ENCODE measurements at regions not wholly inside any gene's neighbourhood (a gene's known extent, or its start where the extent isn't known, plus 50 kb on each side); places are given as distances from the start of the nearest gene placed in this dataset.

- intact Hi-C loops (cut with micrococcal nuclease), result no loop called here
- no peaks in the 10 kb centered on the region for H3K36me3 ChIP-seq (ENCODE audit: insufficient read depth, low read length)
- CTCF ChIA-PET (ENCODE audit: partially characterized antibody), result no interaction called here
- H3K4me1 ChIP-seq (ENCODE audit: insufficient read depth, low read length), result no peaks in the 10 kb centered on the region
- POLR2A ChIA-PET (ENCODE audit: partially characterized antibody), result no interaction called here
- H3K27me3 ChIP-seq (ENCODE audit: insufficient read depth, low read length), result no peaks in the 10 kb centered on the region
- Mint-ChIP-seq H3K36me3 (no peaks in the 10 kb centered on the region), H3K4me1 (no peaks in the 10 kb centered on the region), H3K9me3 (peaks cover 0 to 6% (median 3%) of the 10 kb centered on the region in 8 donors), H3K27me3 (no peaks in the 10 kb centered on the region), H3K4me3 (no peak overlapping the region), H3K27ac (no peak overlapping the region)
- DNase-seq, result no peak
- no peak overlapping the region for H3K4me3 ChIP-seq (ENCODE audit: low read length in 2 of 2)
- no peak overlapping the region for H3K27ac ChIP-seq (ENCODE audit: low read depth, low read length)
- H3K9me3 ChIP-seq (ENCODE audit: control insufficient read depth in 1 of 2, low read length in 2 of 2), result no peaks in the 10 kb centered on the region
Observed at GRCh38 chr2:198991431-198991830, 466.3 kb downstream of the SATB2 start.

- no peak for DNase-seq
Observed at GRCh38 chr2:198975779-198976178, 482.0 kb downstream of the SATB2 start.

GRCh38 chr2:198973785-198974184 lies 484.0 kb downstream of the SATB2 start:
- Mint-ChIP-seq H3K4me1 (no peaks in the 10 kb centered on the region), H3K9me3 (peaks cover 13 to 30% (median 19%) of the 10 kb centered on the region in 8 donors), H3K27me3 (no peaks in the 10 kb centered on the region), H3K4me3 (no peak overlapping the region), H3K36me3 (no peaks in the 10 kb centered on the region), H3K27ac (no peak overlapping the region)
- ChIA-PET CTCF (ENCODE audit: partially characterized antibody) (no interaction called here), POLR2A (ENCODE audit: partially characterized antibody) (no interaction called here)
- Histone ChIP-seq H3K27ac (ENCODE audit: low read depth, low read length) (no peak overlapping the region), H3K36me3 (ENCODE audit: insufficient read depth, low read length) (no peaks in the 10 kb centered on the region), H3K4me1 (ENCODE audit: insufficient read depth, low read length) (no peaks in the 10 kb centered on the region), H3K9me3 (ENCODE audit: control insufficient read depth in 1 of 2, low read length in 2 of 2) (no peaks in the 10 kb centered on the region), H3K27me3 (ENCODE audit: insufficient read depth, low read length) (no peaks in the 10 kb centered on the region), H3K4me3 (ENCODE audit: low read length in 2 of 2) (no peak overlapping the region)
- DNase-seq, result no peak
- intact Hi-C loops (cut with micrococcal nuclease), result no loop called here

More at GRCh38 chr2:198975779-198976178, 482.0 kb downstream of the SATB2 start:
- ChIA-PET CTCF (ENCODE audit: partially characterized antibody) (no interaction called here), POLR2A (ENCODE audit: partially characterized antibody) (no interaction called here)
- no peak overlapping the region for H3K4me3 Mint-ChIP-seq
- no peaks in the 10 kb centered on the region for H3K36me3 ChIP-seq (ENCODE audit: insufficient read depth, low read length)
- H3K27ac ChIP-seq (ENCODE audit: low read depth, low read length), result no peak overlapping the region
- no peaks in the 10 kb centered on the region for H3K27me3 Mint-ChIP-seq
- peaks cover 12 to 30% (median 19%) of the 10 kb centered on the region in 8 donors for H3K9me3 Mint-ChIP-seq
- H3K4me1 ChIP-seq (ENCODE audit: insufficient read depth, low read length), result no peaks in the 10 kb centered on the region
- no peak overlapping the region for H3K4me3 ChIP-seq (ENCODE audit: low read length in 2 of 2)
- H3K27ac Mint-ChIP-seq, result no peak overlapping the region
- intact Hi-C loops (cut with micrococcal nuclease), result no loop called here
- no peaks in the 10 kb centered on the region for H3K9me3 ChIP-seq (ENCODE audit: control insufficient read depth in 1 of 2, low read length in 2 of 2)
- no peaks in the 10 kb centered on the region for H3K36me3 Mint-ChIP-seq
- H3K27me3 ChIP-seq (ENCODE audit: insufficient read depth, low read length), result no peaks in the 10 kb centered on the region
- H3K4me1 Mint-ChIP-seq, result no peaks in the 10 kb centered on the region

GRCh38 chr2:198973181-198973580 lies 484.6 kb downstream of the SATB2 start:
- Mint-ChIP-seq H3K27me3 (no peaks in the 10 kb centered on the region), H3K9me3 (peaks cover 8 to 30% (median 19%) of the 10 kb centered on the region in 8 donors), H3K27ac (no peak overlapping the region), H3K4me3 (no peak overlapping the region), H3K4me1 (no peaks in the 10 kb centered on the region), H3K36me3 (no peaks in the 10 kb centered on the region)
- ChIA-PET CTCF (ENCODE audit: partially characterized antibody) (no interaction called here), POLR2A (ENCODE audit: partially characterized antibody) (no interaction called here)
- Histone ChIP-seq H3K36me3 (ENCODE audit: insufficient read depth, low read length) (no peaks in the 10 kb centered on the region), H3K4me1 (ENCODE audit: insufficient read depth, low read length) (no peaks in the 10 kb centered on the region), H3K27ac (ENCODE audit: low read depth, low read length) (no peak overlapping the region), H3K9me3 (ENCODE audit: control insufficient read depth in 1 of 2, low read length in 2 of 2) (no peaks in the 10 kb centered on the region), H3K27me3 (ENCODE audit: insufficient read depth, low read length) (no peaks in the 10 kb centered on the region), H3K4me3 (ENCODE audit: low read length in 2 of 2) (no peak overlapping the region)
- intact Hi-C loops (cut with micrococcal nuclease), result no loop called here
- DNase-seq, result no peak

GRCh38 chr2:198968545-198968944 lies 489.2 kb downstream of the SATB2 start:
- Histone ChIP-seq H3K4me3 (ENCODE audit: low read length in 2 of 2) (no peak overlapping the region), H3K4me1 (ENCODE audit: insufficient read depth, low read length) (no peaks in the 10 kb centered on the region), H3K27me3 (ENCODE audit: insufficient read depth, low read length) (no peaks in the 10 kb centered on the region), H3K36me3 (ENCODE audit: insufficient read depth, low read length) (no peaks in the 10 kb centered on the region), H3K27ac (ENCODE audit: low read depth, low read length) (no peak overlapping the region), H3K9me3 (ENCODE audit: control insufficient read depth in 1 of 2, low read length in 2 of 2) (no peaks in the 10 kb centered on the region)
- Mint-ChIP-seq H3K36me3 (no peaks in the 10 kb centered on the region), H3K4me3 (no peak overlapping the region), H3K4me1 (no peaks in the 10 kb centered on the region), H3K27me3 (no peaks in the 10 kb centered on the region), H3K9me3 (peaks cover 0 to 9% (median 3%) of the 10 kb centered on the region in 8 donors), H3K27ac (no peak overlapping the region)
- CTCF ChIA-PET (ENCODE audit: partially characterized antibody), result no interaction called here
- intact Hi-C loops (cut with micrococcal nuclease), result no loop called here
- DNase-seq, result no peak
- POLR2A ChIA-PET (ENCODE audit: partially characterized antibody), result no interaction called here

GRCh38 chr2:198966269-198966668 lies 491.5 kb downstream of the SATB2 start:
- Mint-ChIP-seq H3K4me3 (no peak overlapping the region), H3K9me3 (peaks cover 0 to 5% (median 1%) of the 10 kb centered on the region in 8 donors), H3K4me1 (no peaks in the 10 kb centered on the region), H3K27me3 (no peaks in the 10 kb centered on the region), H3K36me3 (no peaks in the 10 kb centered on the region), H3K27ac (no peak overlapping the region)
- DNase-seq, result no peak
- no peak overlapping the region for H3K4me3 ChIP-seq (ENCODE audit: low read length in 2 of 2)
- intact Hi-C loops (cut with micrococcal nuclease), result no loop called here
- no peaks in the 10 kb centered on the region for H3K36me3 ChIP-seq (ENCODE audit: insufficient read depth, low read length)
- POLR2A ChIA-PET (ENCODE audit: partially characterized antibody), result no interaction called here
- no peaks in the 10 kb centered on the region for H3K9me3 ChIP-seq (ENCODE audit: control insufficient read depth in 1 of 2, low read length in 2 of 2)
- CTCF ChIA-PET (ENCODE audit: partially characterized antibody), result no interaction called here
- no peak overlapping the region for H3K27ac ChIP-seq (ENCODE audit: low read depth, low read length)
- no peaks in the 10 kb centered on the region for H3K4me1 ChIP-seq (ENCODE audit: insufficient read depth, low read length)
- H3K27me3 ChIP-seq (ENCODE audit: insufficient read depth, low read length), result no peaks in the 10 kb centered on the region

GRCh38 chr2:198961547-198961946 lies 496.2 kb downstream of the SATB2 start:
- POLR2A ChIA-PET (ENCODE audit: partially characterized antibody), result no interaction called here

GRCh38 chr2:198957181-198957580 lies 500.6 kb downstream of the SATB2 start:
- Mint-ChIP-seq H3K4me1 (no peaks in the 10 kb centered on the region), H3K36me3 (no peaks in the 10 kb centered on the region), H3K9me3 (peaks cover 0 to 4% (median 0%) of the 10 kb centered on the region in 8 donors), H3K27ac (no peak overlapping the region), H3K4me3 (no peak overlapping the region), H3K27me3 (no peaks in the 10 kb centered on the region)
- ChIA-PET POLR2A (ENCODE audit: partially characterized antibody) (no interaction called here), CTCF (ENCODE audit: partially characterized antibody) (no interaction called here)
- Histone ChIP-seq H3K36me3 (ENCODE audit: insufficient read depth, low read length) (no peaks in the 10 kb centered on the region), H3K4me3 (ENCODE audit: low read length in 2 of 2) (no peak overlapping the region), H3K27me3 (ENCODE audit: insufficient read depth, low read length) (no peaks in the 10 kb centered on the region), H3K27ac (ENCODE audit: low read depth, low read length) (no peak overlapping the region), H3K9me3 (ENCODE audit: control insufficient read depth in 1 of 2, low read length in 2 of 2) (no peaks in the 10 kb centered on the region), H3K4me1 (ENCODE audit: insufficient read depth, low read length) (no peaks in the 10 kb centered on the region)
- intact Hi-C loops (cut with micrococcal nuclease), result no loop called here
- no peak for DNase-seq

More at GRCh38 chr2:198961547-198961946, 496.2 kb downstream of the SATB2 start:
- Histone ChIP-seq H3K27ac (ENCODE audit: low read depth, low read length) (no peak overlapping the region), H3K4me1 (ENCODE audit: insufficient read depth, low read length) (no peaks in the 10 kb centered on the region), H3K27me3 (ENCODE audit: insufficient read depth, low read length) (no peaks in the 10 kb centered on the region), H3K36me3 (ENCODE audit: insufficient read depth, low read length) (no peaks in the 10 kb centered on the region), H3K9me3 (ENCODE audit: control insufficient read depth in 1 of 2, low read length in 2 of 2) (no peaks in the 10 kb centered on the region), H3K4me3 (ENCODE audit: low read length in 2 of 2) (no peak overlapping the region)
- H3K9me3 Mint-ChIP-seq, result peaks cover 0 to 4% (median 1%) of the 10 kb centered on the region in 8 donors
- intact Hi-C loops (cut with micrococcal nuclease), result no loop called here
- CTCF ChIA-PET (ENCODE audit: partially characterized antibody), result no interaction called here
- no peak overlapping the region for H3K27ac Mint-ChIP-seq
- no peaks in the 10 kb centered on the region for H3K4me1 Mint-ChIP-seq
- H3K4me3 Mint-ChIP-seq, result no peak overlapping the region
- H3K27me3 Mint-ChIP-seq, result no peaks in the 10 kb centered on the region
- no peak for DNase-seq
- no peaks in the 10 kb centered on the region for H3K36me3 Mint-ChIP-seq

Data from CD4-positive, alpha-beta memory T cell (primary cell).